WTC11 (cell line): ENCODE measurements at regions not wholly inside any gene's neighbourhood (a gene's known extent, or its start where the extent isn't known, plus 50 kb on each side); places are given as distances from the start of the nearest gene placed in this dataset.

Experiments used
- ATAC-seq: fragments of 200-7000 bp; cut with Tn5 transposase; 2 replicates; pipeline ENCODE4 v1.10.0; 2021; ENCODE audit warnings: mild to moderate bottlenecking, moderate library complexity
- CTCF ChIA-PET: fragments of 300-600 bp; sonication (Branson Sonifier 250); formaldehyde crosslinking; loops from one replicate; lab custom pipeline; 2021; ENCODE audit warnings: antibody characterized with exemption; lab: Charles Lee
- POLR2A ChIA-PET: fragments of 350-600 bp; sonication (Branson Sonifier 250); formaldehyde crosslinking; loops from one replicate; lab custom pipeline; 2021; ENCODE audit warnings: antibody characterized with exemption; lab: Charles Lee
- DNase-seq: peaks from one replicate; pipeline ENCODE4 v3.0.0; 2021; ENCODE audit warnings: low spot score
- H3K27ac Mint-ChIP-seq: 2 replicates; pipeline ENCODE4 v1.8.0; 2021; ENCODE audit warnings: mixed read lengths
- H3K27me3 Mint-ChIP-seq: 2 replicates; pipeline ENCODE4 v1.8.0; 2021; ENCODE audit warnings: low read depth, mild to moderate bottlenecking, moderate library complexity, mixed read lengths
- H3K36me3 Mint-ChIP-seq: 2 replicates; pipeline ENCODE4 v1.8.0; 2021; ENCODE audit warnings: mixed read lengths
- H3K4me1 Mint-ChIP-seq: 2 replicates; pipeline ENCODE4 v1.8.0; 2022; ENCODE audit warnings: mixed read lengths
- H3K4me3 Mint-ChIP-seq: 2 replicates; pipeline ENCODE4 v1.8.0; 2021; ENCODE audit warnings: mild to moderate bottlenecking, moderate library complexity, mixed read lengths
- H3K9me3 Mint-ChIP-seq: 2 replicates; pipeline ENCODE4 v1.8.0; 2021; ENCODE audit warnings: mixed read lengths
- CREM ChIP-seq: sonication (generic); formaldehyde crosslinking; IDR thresholded peaks from 2 replicates; pipeline ENCODE4 v1.8.1; 2022; ENCODE audit warnings: mild to moderate bottlenecking, missing genetic modification reagents, moderate library complexity
- CTCF ChIP-seq: fragments of 200-600 bp; IDR thresholded peaks from 2 replicates; pipeline ENCODE4 v1.8.0; 2022; ENCODE audit warnings: antibody characterized with exemption
- ETV6 ChIP-seq: sonication (generic); formaldehyde crosslinking; IDR thresholded peaks from 2 replicates; pipeline ENCODE4 v1.8.1; 2022; ENCODE audit warnings: mild to moderate bottlenecking, missing genetic modification reagents
- FOXJ3 ChIP-seq: sonication (generic); formaldehyde crosslinking; IDR thresholded peaks from 2 replicates; pipeline ENCODE4 v1.9.0; 2021; ENCODE audit warnings: missing genetic modification reagents, mild to moderate bottlenecking, borderline replicate concordance
- FOXP1 ChIP-seq: sonication (generic); formaldehyde crosslinking; IDR thresholded peaks from 2 replicates; pipeline ENCODE4 v1.8.0; 2022; ENCODE audit warnings: missing genetic modification reagents, mild to moderate bottlenecking, moderate library complexity, borderline replicate concordance
- GABPB1 ChIP-seq: sonication (generic); formaldehyde crosslinking; IDR thresholded peaks from 2 replicates; pipeline ENCODE4 v1.8.1; 2023; ENCODE audit warnings: mild to moderate bottlenecking, missing genetic modification reagents
- GTF2I ChIP-seq: fragments of 250-450 bp; sonication (Bioruptor Pico); conservative IDR thresholded peaks from 2 replicates; pipeline ENCODE4 v1.4.0; 2021; ENCODE audit warnings: mild to moderate bottlenecking
- JUN ChIP-seq: sonication (generic); formaldehyde crosslinking; IDR thresholded peaks from 2 replicates; pipeline ENCODE4 v1.8.0; 2023; ENCODE audit warnings: mild to moderate bottlenecking, missing genetic modification reagents
- MYBL2 ChIP-seq: sonication (generic); formaldehyde crosslinking; IDR thresholded peaks from 2 replicates; pipeline ENCODE4 v1.8.1; 2023; ENCODE audit warnings: mild to moderate bottlenecking, moderate library complexity, missing genetic modification reagents
- NFATC4 ChIP-seq: fragments of 250-450 bp; sonication (Bioruptor Pico); IDR thresholded peaks from 2 replicates; pipeline ENCODE4 v1.9.0; 2021; ENCODE audit warnings: mild to moderate bottlenecking
- SMAD3 ChIP-seq: sonication (generic); formaldehyde crosslinking; IDR thresholded peaks from 2 replicates; pipeline ENCODE4 v1.8.0; 2022; ENCODE audit warnings: missing genetic modification reagents, mild to moderate bottlenecking, borderline replicate concordance
- SMAD4 ChIP-seq: sonication (generic); formaldehyde crosslinking; IDR thresholded peaks from 2 replicates; pipeline ENCODE4 v1.8.0; 2022; ENCODE audit warnings: mild to moderate bottlenecking, missing genetic modification reagents
- ZNF219 ChIP-seq: sonication (generic); formaldehyde crosslinking; IDR thresholded peaks from 2 replicates; pipeline ENCODE4 v1.8.0; 2023; ENCODE audit warnings: missing genetic modification reagents, mild to moderate bottlenecking, borderline replicate concordance
- ZNF263 ChIP-seq: sonication (generic); formaldehyde crosslinking; IDR thresholded peaks from 2 replicates; pipeline ENCODE4 v1.8.1; 2022; ENCODE audit warnings: low read depth, mild to moderate bottlenecking, moderate library complexity, missing genetic modification reagents
- ZNF317 ChIP-seq: sonication (generic); formaldehyde crosslinking; IDR thresholded peaks from 2 replicates; pipeline ENCODE4 v1.8.1; 2023; ENCODE audit warnings: low read depth, mild to moderate bottlenecking, moderate library complexity, missing genetic modification reagents, borderline replicate concordance
- ZNF512 ChIP-seq: sonication (generic); formaldehyde crosslinking; IDR thresholded peaks from 2 replicates; pipeline ENCODE4 v1.8.1; 2022; ENCODE audit warnings: missing genetic modification reagents, borderline replicate concordance
- TF ChIP-seq, protein P1 (sequence below): sonication (generic); formaldehyde crosslinking; IDR thresholded peaks from 2 replicates; pipeline ENCODE4 v1.8.0; 2023; ENCODE audit warnings: missing genetic modification reagents
- TF ChIP-seq, protein P2 (sequence below): sonication (generic); formaldehyde crosslinking; IDR thresholded peaks from 2 replicates; pipeline ENCODE4 v1.8.1; 2023; ENCODE audit warnings: mild to moderate bottlenecking, missing genetic modification reagents, borderline replicate concordance
- TF ChIP-seq, protein P3 (sequence below): fragments of 250-450 bp; sonication (Bioruptor Pico); IDR thresholded peaks from 2 replicates; pipeline ENCODE4 v1.9.0; 2021; ENCODE audit warnings: moderate library complexity, mild to moderate bottlenecking, inconsistent platforms, borderline replicate concordance
- TF ChIP-seq, protein P4 (sequence below): fragments of 250-450 bp; sonication (Bioruptor Pico); IDR thresholded peaks from 2 replicates; pipeline ENCODE4 v1.9.0; 2021; ENCODE audit warnings: mild to moderate bottlenecking

- TF ChIP-seq, protein P1, sequence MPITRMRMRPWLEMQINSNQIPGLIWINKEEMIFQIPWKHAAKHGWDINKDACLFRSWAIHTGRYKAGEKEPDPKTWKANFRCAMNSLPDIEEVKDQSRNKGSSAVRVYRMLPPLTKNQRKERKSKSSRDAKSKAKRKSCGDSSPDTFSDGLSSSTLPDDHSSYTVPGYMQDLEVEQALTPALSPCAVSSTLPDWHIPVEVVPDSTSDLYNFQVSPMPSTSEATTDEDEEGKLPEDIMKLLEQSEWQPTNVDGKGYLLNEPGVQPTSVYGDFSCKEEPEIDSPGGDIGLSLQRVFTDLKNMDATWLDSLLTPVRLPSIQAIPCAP (CRISPR knock-in tag), result no peak
- TF ChIP-seq FOXJ3 (CRISPR knock-in tag) (no peak), ZNF512 (CRISPR knock-in tag) (no peak), SMAD4 (CRISPR knock-in tag) (no peak), GTF2I (CRISPR knock-in tag) (no peak), FOXP1 (no peak), CREM (CRISPR knock-in tag) (no peak)
- TF ChIP-seq, protein P2, sequence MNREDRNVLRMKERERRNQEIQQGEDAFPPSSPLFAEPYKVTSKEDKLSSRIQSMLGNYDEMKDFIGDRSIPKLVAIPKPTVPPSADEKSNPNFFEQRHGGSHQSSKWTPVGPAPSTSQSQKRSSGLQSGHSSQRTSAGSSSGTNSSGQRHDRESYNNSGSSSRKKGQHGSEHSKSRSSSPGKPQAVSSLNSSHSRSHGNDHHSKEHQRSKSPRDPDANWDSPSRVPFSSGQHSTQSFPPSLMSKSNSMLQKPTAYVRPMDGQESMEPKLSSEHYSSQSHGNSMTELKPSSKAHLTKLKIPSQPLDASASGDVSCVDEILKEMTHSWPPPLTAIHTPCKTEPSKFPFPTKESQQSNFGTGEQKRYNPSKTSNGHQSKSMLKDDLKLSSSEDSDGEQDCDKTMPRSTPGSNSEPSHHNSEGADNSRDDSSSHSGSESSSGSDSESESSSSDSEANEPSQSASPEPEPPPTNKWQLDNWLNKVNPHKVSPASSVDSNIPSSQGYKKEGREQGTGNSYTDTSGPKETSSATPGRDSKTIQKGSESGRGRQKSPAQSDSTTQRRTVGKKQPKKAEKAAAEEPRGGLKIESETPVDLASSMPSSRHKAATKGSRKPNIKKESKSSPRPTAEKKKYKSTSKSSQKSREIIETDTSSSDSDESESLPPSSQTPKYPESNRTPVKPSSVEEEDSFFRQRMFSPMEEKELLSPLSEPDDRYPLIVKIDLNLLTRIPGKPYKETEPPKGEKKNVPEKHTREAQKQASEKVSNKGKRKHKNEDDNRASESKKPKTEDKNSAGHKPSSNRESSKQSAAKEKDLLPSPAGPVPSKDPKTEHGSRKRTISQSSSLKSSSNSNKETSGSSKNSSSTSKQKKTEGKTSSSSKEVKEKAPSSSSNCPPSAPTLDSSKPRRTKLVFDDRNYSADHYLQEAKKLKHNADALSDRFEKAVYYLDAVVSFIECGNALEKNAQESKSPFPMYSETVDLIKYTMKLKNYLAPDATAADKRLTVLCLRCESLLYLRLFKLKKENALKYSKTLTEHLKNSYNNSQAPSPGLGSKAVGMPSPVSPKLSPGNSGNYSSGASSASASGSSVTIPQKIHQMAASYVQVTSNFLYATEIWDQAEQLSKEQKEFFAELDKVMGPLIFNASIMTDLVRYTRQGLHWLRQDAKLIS (CRISPR knock-in tag), result no peak
- TF ChIP-seq, all 79 proteins: peak for 0
- ChIA-PET CTCF (no interaction called here), POLR2A (no interaction called here)
- peaks cover 8% of the 10 kb centered on the region for H3K36me3 Mint-ChIP-seq
- DNase-seq (no peak), ATAC-seq (no peak)
- H3K27me3 Mint-ChIP-seq, result no peaks in the 10 kb centered on the region
- H3K9me3 Mint-ChIP-seq, result peaks cover 48% of the 10 kb centered on the region
- H3K4me3 Mint-ChIP-seq, result no peak overlapping the region
- H3K27ac Mint-ChIP-seq, result no peak overlapping the region
- no peaks in the 10 kb centered on the region for H3K4me1 Mint-ChIP-seq
These were observed 149.6 kb upstream of the SYNCRIP start for GRCh38 chr6:85792254-85792653.

DNA sequence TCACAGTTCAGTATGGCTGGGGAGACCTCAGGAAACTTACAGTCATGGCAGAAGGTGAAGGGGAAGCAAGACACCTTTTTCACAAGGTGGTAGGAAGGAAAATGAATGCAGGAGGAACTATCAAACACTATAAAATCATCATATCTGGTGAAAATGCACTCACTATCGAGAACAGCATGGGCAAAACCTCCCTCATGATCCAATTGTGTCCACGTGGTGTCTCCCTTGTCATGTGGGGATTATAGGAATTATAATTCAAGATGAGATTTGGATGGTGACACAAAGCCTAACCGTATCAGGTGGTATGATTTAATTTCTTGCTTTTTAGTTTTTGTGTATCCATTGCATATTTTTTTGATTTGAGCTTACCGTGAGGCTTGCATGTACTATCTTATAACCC, 133.2 kb upstream of the SYNCRIP start:
- Mint-ChIP-seq H3K27me3 (no peaks in the 10 kb centered on the region), H3K4me1 (peaks cover 10% of the 10 kb centered on the region), H3K4me3 (no peak overlapping the region), H3K27ac (no peak overlapping the region), H3K9me3 (peaks cover 20% of the 10 kb centered on the region), H3K36me3 (peaks cover 6% of the 10 kb centered on the region)
- CTCF ChIA-PET, result no interaction called here
- no peak for DNase-seq
- TF ChIP-seq, protein P3, sequence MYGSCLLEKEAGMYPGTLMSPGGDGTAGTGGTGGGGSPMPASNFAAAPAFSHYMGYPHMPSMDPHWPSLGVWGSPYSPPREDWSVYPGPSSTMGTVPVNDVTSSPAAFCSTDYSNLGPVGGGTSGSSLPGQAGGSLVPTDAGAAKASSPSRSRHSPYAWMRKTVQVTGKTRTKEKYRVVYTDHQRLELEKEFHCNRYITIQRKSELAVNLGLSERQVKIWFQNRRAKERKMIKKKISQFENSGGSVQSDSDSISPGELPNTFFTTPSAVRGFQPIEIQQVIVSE (CRISPR knock-in tag), result no peak
- TF ChIP-seq CTCF (no peak), SMAD4 (CRISPR knock-in tag) (no peak), NFATC4 (CRISPR knock-in tag) (no peak), SMAD3 (no peak)
- ATAC-seq, result no peak
- POLR2A ChIA-PET, result no interaction called here

DNA sequence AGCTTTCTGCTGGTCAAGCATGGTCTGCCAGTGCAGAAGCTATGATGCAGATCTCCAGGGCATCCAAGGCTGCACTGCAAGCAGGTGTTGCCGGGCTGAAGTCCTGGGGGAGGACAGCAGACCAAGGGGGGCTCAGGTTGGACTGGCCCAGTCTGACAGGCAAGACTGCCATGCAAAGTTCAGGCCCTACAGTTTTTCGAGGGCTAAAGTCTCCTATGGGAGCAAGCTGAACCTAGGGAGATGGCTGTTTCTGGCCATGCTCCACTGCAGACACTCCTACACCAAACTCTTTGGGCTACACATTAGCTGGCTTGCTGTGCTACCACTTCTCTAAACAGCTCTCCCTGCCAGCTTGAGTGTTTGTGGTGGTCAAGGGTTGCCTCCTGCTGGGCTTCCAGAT, 130.0 kb upstream of the SYNCRIP start:
- Mint-ChIP-seq H3K36me3 (no peaks in the 10 kb centered on the region), H3K27me3 (no peaks in the 10 kb centered on the region), H3K27ac (no peak overlapping the region), H3K4me3 (no peak overlapping the region), H3K4me1 (peaks cover 10% of the 10 kb centered on the region), H3K9me3 (peaks cover 17% of the 10 kb centered on the region)
- ChIA-PET POLR2A (no interaction called here), CTCF (no interaction called here)
- ATAC-seq, result no peak
- DNase-seq, result no peak
- TF ChIP-seq MYBL2 (CRISPR knock-in tag) (no peak), GABPB1 (CRISPR knock-in tag) (no peak), ZNF317 (no peak), ETV6 (CRISPR knock-in tag) (no peak), ZNF263 (no peak), JUN (CRISPR knock-in tag) (no peak), ZNF219 (CRISPR knock-in tag) (no peak)
- TF ChIP-seq, protein P4, sequence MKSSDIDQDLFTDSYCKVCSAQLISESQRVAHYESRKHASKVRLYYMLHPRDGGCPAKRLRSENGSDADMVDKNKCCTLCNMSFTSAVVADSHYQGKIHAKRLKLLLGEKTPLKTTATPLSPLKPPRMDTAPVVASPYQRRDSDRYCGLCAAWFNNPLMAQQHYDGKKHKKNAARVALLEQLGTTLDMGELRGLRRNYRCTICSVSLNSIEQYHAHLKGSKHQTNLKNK (CRISPR knock-in tag), result no peak
- TF ChIP-seq, protein P3 (CRISPR knock-in tag), result no peak
